ENCODE measurements at regions not wholly inside any gene's neighbourhood (a gene's known extent, or its start where the extent isn't known, plus 50 kb on each side); places are given as distances from the start of the nearest gene placed in this dataset.

- TF ChIP-seq CREB1 (IDR thresholded peaks at IDR 0.05; ENCODE audit: low read depth) (no peak), TCF12 (IDR thresholded peaks at IDR 0.05; ENCODE audit: low read depth) (no peak)
These were observed 257.6 kb upstream of the CXXC4 start for GRCh38 chr4:104752337-104752736.

DNA sequence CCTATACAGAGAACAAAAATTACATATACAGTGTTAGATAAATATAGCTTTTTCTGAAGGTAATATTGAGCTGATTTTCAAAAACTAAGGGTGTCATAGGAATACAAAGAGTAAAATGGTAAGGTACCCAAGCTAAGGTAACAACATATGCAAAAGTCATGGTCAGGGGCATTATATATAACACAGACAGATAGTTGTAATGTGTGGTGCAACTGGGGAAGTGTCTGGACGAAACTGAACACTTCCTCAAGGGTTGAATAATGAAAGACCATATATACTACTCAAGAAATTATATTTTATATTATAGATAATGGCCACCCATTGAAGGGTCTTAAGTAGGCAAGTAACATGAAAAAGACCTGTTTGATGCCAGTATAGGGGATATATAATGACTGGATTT lies 262.1 kb upstream of the CXXC4 start:
- TF ChIP-seq CREB1 (IDR thresholded peaks at IDR 0.05; ENCODE audit: low read depth) (no peak), ZBTB7A (IDR thresholded peaks at IDR 0.05; ENCODE audit: low read depth) (no peak), EGR1 (IDR thresholded peaks at IDR 0.05) (no peak), TCF12 (IDR thresholded peaks at IDR 0.05; ENCODE audit: low read depth) (no peak), RAD21 (IDR thresholded peaks at IDR 0.05; ENCODE audit: low read depth) (no peak), NFIC (IDR thresholded peaks at IDR 0.05) (no peak)

DNA sequence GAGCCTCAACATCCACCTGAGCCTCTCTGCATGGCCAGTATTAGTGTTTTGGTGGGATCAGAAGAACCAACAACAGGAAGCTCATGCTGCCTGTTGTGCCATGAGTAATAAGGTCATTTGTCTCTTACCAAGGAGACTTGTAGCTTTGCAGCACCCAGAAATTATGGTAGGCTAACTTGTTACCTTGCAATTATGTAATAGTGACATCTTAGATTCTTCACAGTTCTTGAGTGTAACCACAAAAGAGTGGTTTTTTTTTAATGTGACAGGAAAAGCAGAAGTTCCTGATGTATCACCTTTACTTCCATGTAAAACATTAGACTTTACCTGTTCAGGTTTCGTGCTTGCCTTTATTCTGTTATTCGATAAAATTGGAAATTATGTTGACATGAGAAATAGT lies 263.9 kb upstream of the CXXC4 start:
- TF ChIP-seq TCF12 (IDR thresholded peaks at IDR 0.05; ENCODE audit: low read depth) (no peak), TEAD4 (IDR thresholded peaks at IDR 0.05) (no peak), FOXM1 (IDR thresholded peaks at IDR 0.05; ENCODE audit: borderline replicate concordance, low read depth) (no peak), NFIC (IDR thresholded peaks at IDR 0.05) (no peak)

GRCh38 chr4:104763554-104764222 lies 269.0 kb upstream of the CXXC4 start:
- TF ChIP-seq EGR1 (IDR thresholded peaks at IDR 0.05) (no peak), NFIC (IDR thresholded peaks at IDR 0.05) (no peak), TAF1 (IDR thresholded peaks at IDR 0.05; ENCODE audit: low read depth) (no peak), ZBTB7A (IDR thresholded peaks at IDR 0.05; ENCODE audit: low read depth) (no peak), TEAD4 (IDR thresholded peaks at IDR 0.05) (no peak), CREB1 (IDR thresholded peaks at IDR 0.05; ENCODE audit: low read depth) (no peak), FOXM1 (IDR thresholded peaks at IDR 0.05; ENCODE audit: borderline replicate concordance, low read depth) (no peak), TCF12 (IDR thresholded peaks at IDR 0.05; ENCODE audit: low read depth) (no peak), EP300 (IDR thresholded peaks at IDR 0.05; ENCODE audit: borderline replicate concordance) (no peak), CEBPB (IDR thresholded peaks at IDR 0.05) (no peak), MAX (IDR thresholded peaks at IDR 0.05) (no peak), REST (IDR thresholded peaks at IDR 0.05; ENCODE audit: low read depth) (no peak), USF1 (IDR thresholded peaks at IDR 0.05) (no peak), RAD21 (IDR thresholded peaks at IDR 0.05; ENCODE audit: low read depth) (no peak), YY1 (IDR thresholded peaks at IDR 0.05; ENCODE audit: low read depth) (no peak)

GRCh38 chr4:104766676-104767075 lies 272.0 kb upstream of the CXXC4 start:
- TF ChIP-seq TAF1 (IDR thresholded peaks at IDR 0.05; ENCODE audit: low read depth) (no peak), FOXM1 (IDR thresholded peaks at IDR 0.05; ENCODE audit: borderline replicate concordance, low read depth) (no peak), ZBTB7A (IDR thresholded peaks at IDR 0.05; ENCODE audit: low read depth) (no peak), TEAD4 (IDR thresholded peaks at IDR 0.05) (no peak), RAD21 (IDR thresholded peaks at IDR 0.05; ENCODE audit: low read depth) (no peak), CEBPB (IDR thresholded peaks at IDR 0.05) (no peak), MAX (IDR thresholded peaks at IDR 0.05) (no peak), CREB1 (IDR thresholded peaks at IDR 0.05; ENCODE audit: low read depth) (no peak), USF1 (IDR thresholded peaks at IDR 0.05) (no peak), TCF12 (IDR thresholded peaks at IDR 0.05; ENCODE audit: low read depth) (no peak), EGR1 (IDR thresholded peaks at IDR 0.05) (no peak), EP300 (IDR thresholded peaks at IDR 0.05; ENCODE audit: borderline replicate concordance) (no peak), YY1 (IDR thresholded peaks at IDR 0.05; ENCODE audit: low read depth) (no peak)

DNA sequence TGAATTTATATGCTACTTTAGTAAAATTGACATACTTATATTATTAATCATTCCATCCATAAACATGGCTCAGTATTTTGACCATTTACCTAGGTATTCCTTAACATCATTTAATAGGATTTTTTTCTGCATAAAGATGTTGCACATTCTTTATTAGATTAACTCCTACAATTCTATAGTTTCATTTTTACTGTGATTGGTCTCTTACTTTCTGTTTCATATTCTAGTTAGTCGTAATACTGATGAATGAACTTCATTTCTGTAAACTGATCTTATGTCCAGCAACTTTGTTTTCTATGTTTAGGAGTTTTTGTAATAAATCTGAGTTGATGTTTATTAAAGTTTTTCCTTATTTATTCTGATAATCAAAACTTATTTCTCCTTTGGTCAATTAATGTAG lies 278.2 kb upstream of the CXXC4 start:
- TF ChIP-seq TCF12 (IDR thresholded peaks at IDR 0.05; ENCODE audit: low read depth) (no peak), TAF1 (IDR thresholded peaks at IDR 0.05; ENCODE audit: low read depth) (no peak), USF1 (IDR thresholded peaks at IDR 0.05) (no peak), ZBTB7A (IDR thresholded peaks at IDR 0.05; ENCODE audit: low read depth) (no peak), REST (IDR thresholded peaks at IDR 0.05; ENCODE audit: low read depth) (no peak), MAX (IDR thresholded peaks at IDR 0.05) (no peak), FOXM1 (IDR thresholded peaks at IDR 0.05; ENCODE audit: borderline replicate concordance, low read depth) (no peak), CREB1 (IDR thresholded peaks at IDR 0.05; ENCODE audit: low read depth) (no peak), YY1 (IDR thresholded peaks at IDR 0.05; ENCODE audit: low read depth) (no peak), CEBPB (IDR thresholded peaks at IDR 0.05) (no peak), EGR1 (IDR thresholded peaks at IDR 0.05) (no peak), RAD21 (IDR thresholded peaks at IDR 0.05; ENCODE audit: low read depth) (no peak), NFIC (IDR thresholded peaks at IDR 0.05) (no peak), TEAD4 (IDR thresholded peaks at IDR 0.05) (no peak)

Measured in Ishikawa (cell line).